Esophagus squamous epithelium (tissue), 5 donors: ENCODE measurements at regions not wholly inside any gene's neighbourhood (a gene's known extent, or its start where the extent isn't known, plus 50 kb on each side); places are given as distances from the start of the nearest gene placed in this dataset.

Experiments used
- DNase-seq: peaks from one replicate; lab custom pipeline; 2025; lab: John Stamatoyannopoulos, UW
- H3K27ac ChIP-seq, 4 donors: fragments of 200-600 bp; sonication (generic); one replicate each; pipeline ENCODE4 v1.5.1; 2016 to 2019; ENCODE audit warnings: mild to moderate bottlenecking in 1 of 4
- H3K27me3 ChIP-seq, 4 donors: fragments of 200-600 bp; sonication (generic); 1 replicate in 3 of 4; 2 replicates in 1 of 4; pipeline versions ENCODE4 v1.5.1 to v1.6.0; 2017 to 2021; ENCODE audit warnings: antibody characterized with exemption in 1 of 4
- H3K36me3 ChIP-seq, 3 donors: fragments of 200-600 bp; sonication (generic); one replicate each; pipeline ENCODE4 v1.5.1; 2016 to 2019
- H3K4me1 ChIP-seq, 3 donors: fragments of 200-600 bp; sonication (generic); one replicate each; pipeline ENCODE4 v1.5.1; 2017 to 2019
- H3K4me3 ChIP-seq, 4 donors: fragments of 200-600 bp; sonication (generic); 1 replicate in 3 of 4; 2 replicates in 1 of 4; pipeline ENCODE4 v1.5.1; 2016 to 2019; ENCODE audit warnings: mild to moderate bottlenecking in 2 of 4, moderate library complexity in 1 of 4
- H3K9me3 ChIP-seq, 3 donors: fragments of 200-600 bp; sonication (generic); one replicate each; pipeline ENCODE4 v1.5.1; 2016 to 2019
- CTCF ChIP-seq, 6 experiments: fragments of 450-650 bp in 4 of 6; fragments of 200-600 bp in 2 of 6; sonication (generic) in 2 of 6; IDR thresholded peaks; one replicate each; pipeline ENCODE4 v1.5.1; 2016 to 2019; ENCODE audit warnings: antibody characterized with exemption in 6 of 6, mild to moderate bottlenecking in 4 of 6, moderate library complexity in 4 of 6
- POLR2A ChIP-seq, 4 donors: fragments of 450-650 bp; IDR thresholded peaks; one replicate each; pipeline ENCODE4 v1.6.1; 2017; ENCODE audit warnings: antibody characterized with exemption in 4 of 4, mild to moderate bottlenecking in 4 of 4, moderate library complexity in 3 of 4
- WGBS, 2 donors: methylation state at CpG; one replicate each; pipeline ENCODE4 v1.1.5; 2018; 5-methylcytosine and 5-hydroxymethylcytosine counted together
- intact Hi-C: fragments of 100-400 bp; cut with DNase I; formaldehyde crosslinking; loops from one replicate; pipeline ENCODE4 v1.15.0; 2022
- donor health status: DM: yes; HTN: yes; CAD: no.

DNA sequence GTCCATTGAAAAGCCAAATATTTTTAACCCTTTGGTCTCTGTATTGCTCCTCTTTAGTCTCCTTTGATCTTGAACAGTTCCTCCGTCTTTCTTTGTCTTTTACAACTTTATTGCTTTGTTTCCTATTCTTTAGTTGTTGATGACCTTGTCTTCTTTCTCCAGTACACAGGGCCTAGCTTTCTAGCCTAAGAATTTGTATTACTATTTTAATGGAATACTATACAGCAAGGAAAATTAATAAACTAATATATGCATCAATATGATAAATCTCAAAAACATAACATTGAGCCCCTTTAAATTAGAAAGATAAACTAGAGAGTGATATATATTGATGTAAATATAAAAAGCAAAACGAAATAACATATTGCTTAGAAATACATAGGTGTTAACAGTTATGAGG is 88.7 kb downstream of the NR1D2 start:
- intact Hi-C loops = no loop called here
- DNase-seq = no peak
- H3K4me1 ChIP-seq = no peaks in the 10 kb centered on the region
- H3K4me3 ChIP-seq = no peak overlapping the region
- no peak for TF ChIP-seq CTCF (IDR thresholded peaks at IDR 0.05)
- TF ChIP-seq POLR2A (IDR thresholded peaks at IDR 0.05) = no peak
- H3K27ac ChIP-seq = no peak overlapping the region
- H3K36me3 ChIP-seq = no peaks in the 10 kb centered on the region
- 81 to 85% methylated on average over 2 of the region's 2 CpGs for WGBS, 2 donors
- peaks cover 0 to 4% (median 0%) of the 10 kb centered on the region in 3 donors for H3K9me3 ChIP-seq
- H3K27me3 ChIP-seq = no peaks in the 10 kb centered on the region

DNA sequence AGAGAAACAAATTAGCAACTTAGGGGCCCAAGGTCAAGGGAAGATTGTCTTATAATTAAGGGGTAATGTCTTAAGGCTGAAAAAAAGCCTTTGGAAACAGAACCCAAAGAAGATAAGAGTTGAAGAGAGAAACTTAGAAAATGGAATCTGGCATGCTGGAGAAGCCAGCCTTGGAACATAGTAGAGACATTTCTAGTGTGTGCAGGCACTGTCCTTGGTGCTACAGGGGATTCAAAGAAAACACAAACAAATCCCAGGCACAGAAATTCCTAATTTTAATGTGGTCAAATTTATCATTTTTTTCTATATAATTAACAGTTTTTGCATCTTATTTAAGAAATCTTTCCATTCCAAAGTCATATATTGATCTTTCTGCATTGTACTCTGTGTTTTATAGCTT is 89.4 kb downstream of the NR1D2 start:
- TF ChIP-seq CTCF (IDR thresholded peaks at IDR 0.05) = no peak
- TF ChIP-seq POLR2A (IDR thresholded peaks at IDR 0.05) = no peak
- DNase-seq = no peak
- intact Hi-C loops = no loop called here

DNA sequence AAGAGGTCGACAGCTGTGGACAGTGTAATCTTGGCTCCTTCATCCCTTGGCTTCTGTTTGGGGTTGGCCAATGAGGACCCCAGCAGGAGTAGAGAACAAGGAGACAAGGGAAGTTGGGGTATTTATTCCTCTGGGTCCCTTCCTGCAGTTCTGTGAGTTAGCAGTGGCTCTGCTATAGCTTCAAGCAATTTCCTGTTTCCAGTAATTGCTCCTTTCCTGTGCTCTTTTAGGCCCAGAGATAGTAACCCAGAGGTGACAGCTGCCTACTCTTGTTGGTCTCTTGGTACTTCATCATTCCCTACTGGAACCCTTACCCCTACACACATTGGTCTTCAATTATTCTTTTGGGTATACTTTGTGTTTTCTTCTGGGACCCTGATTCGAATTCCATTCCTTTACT is 92.9 kb downstream of the NR1D2 start:
- Histone ChIP-seq H3K27ac (no peak overlapping the region), H3K27me3 (no peaks in the 10 kb centered on the region), H3K36me3 (no peaks in the 10 kb centered on the region), H3K9me3 (no peaks in the 10 kb centered on the region), H3K4me3 (no peak overlapping the region), H3K4me1 (peaks cover 2 to 23% (median 3%) of the 10 kb centered on the region in 3 donors)
- WGBS, 2 donors = 71 to 94% methylated on average over 2 of the region's 2 CpGs
- intact Hi-C loops = no loop called here
- TF ChIP-seq CTCF (IDR thresholded peaks at IDR 0.05) = no peak
- DNase-seq = no peak

More for the DNA sequence above, 89.4 kb downstream of the NR1D2 start:
- Histone ChIP-seq H3K4me1 (peaks cover 0 to 4% (median 2%) of the 10 kb centered on the region in 3 donors), H3K27me3 (no peaks in the 10 kb centered on the region), H3K9me3 (peaks cover 0 to 4% (median 0%) of the 10 kb centered on the region in 3 donors), H3K27ac (no peak overlapping the region), H3K36me3 (no peaks in the 10 kb centered on the region), H3K4me3 (no peak overlapping the region)

- 90 to 92% methylated on average over 3 of the region's 3 CpGs for WGBS, 2 donors
- H3K27ac ChIP-seq = no peak overlapping the region
- no peak for TF ChIP-seq CTCF (IDR thresholded peaks at IDR 0.05)
- no peak for TF ChIP-seq POLR2A (IDR thresholded peaks at IDR 0.05)
- H3K27me3 ChIP-seq = no peaks in the 10 kb centered on the region
- no peak overlapping the region for H3K4me3 ChIP-seq
- no peaks in the 10 kb centered on the region for H3K9me3 ChIP-seq
- intact Hi-C loops = no loop called here
- H3K4me1 ChIP-seq = peaks cover 5 to 33% (median 8%) of the 10 kb centered on the region in 3 donors
- no peaks in the 10 kb centered on the region for H3K36me3 ChIP-seq
- DNase-seq = no peak
These were observed 95.2 kb downstream of the NR1D2 start for GRCh38 chr3:24040311-24040710.

GRCh38 chr3:24042174-24043059 is 97.3 kb downstream of the NR1D2 start:
- DNase-seq = no peak
- WGBS, 2 donors = 23 to 30% methylated on average over 10 of the region's 10 CpGs
- TF ChIP-seq CTCF (IDR thresholded peaks at IDR 0.05) (no peak), POLR2A (IDR thresholded peaks at IDR 0.05) (no peak)
- no peaks in the 10 kb centered on the region for H3K27me3 ChIP-seq
- intact Hi-C loops = no loop called here
- H3K4me1 ChIP-seq = peaks cover 5 to 38% (median 10%) of the 10 kb centered on the region in 3 donors
- H3K36me3 ChIP-seq = no peaks in the 10 kb centered on the region
- H3K27ac ChIP-seq = peak overlapping the region; percentile 74 to 86 (median 83)
- no peaks in the 10 kb centered on the region for H3K9me3 ChIP-seq
- peak overlapping the region in 1 of 4 donors; percentile 34 for H3K4me3 ChIP-seq
